Anterior cingulate cortex (tissue), 58 donors: ENCODE measurements at regions not wholly inside any gene's neighbourhood (a gene's known extent, or its start where the extent isn't known, plus 50 kb on each side); places are given as distances from the start of the nearest gene placed in this dataset.

ENCODE experiments used
- DNase-seq, 58 donors: peaks; one replicate each; lab custom pipeline; 2025; lab: John Stamatoyannopoulos, UW

DNA sequence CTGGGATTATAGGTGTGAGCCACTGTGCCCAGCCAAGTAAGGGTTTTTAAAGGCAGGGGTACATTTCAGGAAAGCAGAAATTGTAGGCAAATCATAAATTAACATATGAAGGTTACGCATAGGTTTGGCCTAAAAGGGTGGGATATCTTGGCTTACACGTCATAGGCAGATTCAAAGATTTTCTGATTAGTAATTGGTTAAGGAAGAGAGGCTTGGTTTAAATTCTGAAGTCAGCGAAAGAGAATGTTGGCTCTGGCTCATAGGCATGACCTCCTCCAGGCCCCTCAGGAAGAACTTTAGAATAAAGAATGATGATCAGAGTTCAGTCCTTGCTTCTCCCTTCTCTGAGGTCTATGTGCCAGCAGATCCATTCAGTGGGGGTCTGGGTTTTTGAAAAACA lies 124.8 kb upstream of the RBBP6 start:
- DNase-seq = no peak

DNA sequence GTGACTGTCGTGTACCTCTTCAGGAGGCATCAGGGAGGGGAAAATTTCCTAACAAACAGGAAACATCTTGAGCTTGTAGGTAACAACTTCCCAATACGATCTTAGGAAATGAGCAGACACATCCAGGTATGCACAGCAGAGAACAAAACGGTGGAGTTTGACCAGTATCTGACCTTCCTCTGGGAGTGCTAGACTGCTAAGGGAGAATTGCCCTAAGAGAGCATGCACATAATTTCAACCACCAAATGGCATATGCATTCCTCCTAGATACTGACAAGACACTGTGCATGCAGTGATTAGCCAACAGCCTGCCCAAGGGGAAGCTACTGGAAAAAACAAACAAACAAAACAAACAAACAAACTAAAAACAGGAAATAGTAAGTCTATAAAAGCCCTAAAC lies 120.6 kb upstream of the RBBP6 start:
- no peak for DNase-seq

DNA sequence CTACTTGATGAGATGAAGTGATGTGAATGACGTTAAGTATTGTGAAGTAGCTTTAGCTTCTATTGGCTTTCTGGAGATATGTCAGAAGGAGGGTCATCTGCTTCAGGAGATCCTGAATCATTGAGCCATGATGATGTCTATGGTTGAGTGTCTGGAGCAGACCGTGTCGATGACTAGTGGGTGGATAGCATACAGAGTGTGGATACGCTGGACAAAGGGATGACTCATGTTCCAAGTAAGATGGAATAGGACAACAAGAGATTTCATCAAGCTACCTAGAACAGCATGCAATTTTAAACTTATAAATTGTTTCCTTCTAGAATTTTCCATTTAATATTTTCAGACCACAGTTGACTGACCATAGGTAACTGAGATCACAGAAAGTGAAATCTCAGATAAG lies 116.1 kb upstream of the RBBP6 start:
- DNase-seq = no peak

DNA sequence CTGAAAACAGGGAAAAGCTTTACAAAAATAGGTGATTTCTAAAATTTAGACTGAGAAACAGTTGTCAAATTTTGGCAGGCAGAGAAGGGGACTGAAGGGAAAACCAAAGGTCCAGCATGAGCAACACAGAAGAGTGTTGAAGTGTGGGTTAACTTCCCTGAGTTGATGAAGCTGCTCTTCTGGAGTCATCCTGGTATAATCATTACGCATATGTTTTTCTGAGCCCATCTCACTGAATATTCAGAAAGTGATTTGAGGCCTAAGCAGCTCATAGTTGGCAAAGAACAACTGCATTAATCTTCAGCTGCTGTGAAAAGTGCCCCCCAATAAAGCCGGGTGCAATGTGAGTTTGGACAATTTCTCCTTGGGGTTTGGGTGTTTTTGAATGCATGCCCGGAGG lies 115.0 kb upstream of the RBBP6 start:
- no peak for DNase-seq

DNA sequence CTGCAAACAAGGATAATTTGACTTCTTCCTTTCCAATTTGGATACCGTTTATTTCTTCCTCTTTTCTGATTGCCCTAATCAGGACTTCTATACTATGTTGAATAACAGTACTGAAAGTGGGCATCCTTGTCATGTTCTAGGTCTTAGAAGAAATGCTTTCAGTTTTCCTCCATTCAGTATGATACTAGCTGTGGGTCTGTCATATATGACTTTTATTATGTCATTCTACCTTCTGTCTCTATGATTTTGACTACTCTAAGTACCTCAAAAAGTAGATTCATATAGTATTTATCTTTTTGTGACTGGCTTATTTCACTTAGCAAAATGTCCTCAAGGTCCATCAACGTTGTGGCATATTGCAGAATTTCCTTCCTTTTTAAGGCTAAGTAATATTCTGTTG lies 111.5 kb upstream of the RBBP6 start:
- DNase-seq = no peak

DNA sequence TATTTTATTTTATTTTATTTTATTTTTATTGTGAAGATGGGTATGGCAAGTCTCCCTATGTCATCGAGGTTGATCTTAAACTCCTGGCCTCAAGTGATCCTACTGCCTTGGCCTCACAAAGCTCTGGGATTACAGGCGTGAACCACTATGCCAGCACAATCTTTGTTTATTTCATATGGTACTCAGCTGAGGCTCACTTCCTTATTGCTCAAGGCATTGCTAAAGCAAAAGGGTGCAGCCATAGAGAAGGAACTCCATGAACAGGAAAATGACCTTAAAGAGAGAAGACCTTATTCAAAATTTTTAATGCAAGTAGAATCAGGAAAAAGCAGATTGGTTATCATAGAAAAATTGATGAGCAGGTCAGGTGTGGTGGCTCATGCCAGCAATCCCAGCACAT lies 110.6 kb upstream of the RBBP6 start:
- no peak for DNase-seq

DNA sequence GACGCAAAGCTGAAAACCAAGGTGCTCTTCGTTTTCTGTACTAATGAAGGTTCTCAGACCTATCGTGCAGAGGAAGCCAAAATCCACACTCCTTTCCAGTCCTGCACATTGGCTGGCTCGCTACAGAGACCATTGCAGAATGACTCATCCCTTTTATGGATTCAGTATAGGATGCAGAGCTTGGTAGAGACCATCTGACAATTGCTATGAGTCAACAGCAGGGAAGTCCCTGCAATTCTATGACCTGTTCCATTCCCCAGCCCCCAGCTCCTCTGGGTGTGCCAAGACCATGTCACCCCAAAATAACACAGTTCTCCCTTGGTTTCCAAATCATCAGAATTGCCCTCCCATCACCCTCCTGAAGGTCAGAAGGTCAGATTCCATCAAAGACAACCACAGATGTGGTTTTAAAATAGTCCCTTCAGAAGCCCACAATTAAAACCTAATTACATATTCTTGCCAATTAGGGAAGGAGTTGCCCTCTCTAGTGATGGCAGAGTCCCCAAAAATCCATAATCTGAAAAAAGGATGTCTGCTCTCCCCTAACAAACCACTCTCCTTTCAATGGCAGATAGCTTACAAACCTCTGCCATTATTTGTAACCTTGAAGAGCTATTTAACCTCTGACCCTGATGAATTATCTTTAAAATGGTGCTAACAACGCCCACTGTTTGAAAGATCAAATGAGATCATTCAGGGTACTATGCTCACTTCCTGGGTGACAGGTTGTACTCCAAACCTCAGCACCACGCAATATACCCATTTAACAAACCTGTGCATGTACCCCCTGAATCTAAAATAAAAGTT lies 108.2 kb upstream of the RBBP6 start:
- DNase-seq = no peak

DNA sequence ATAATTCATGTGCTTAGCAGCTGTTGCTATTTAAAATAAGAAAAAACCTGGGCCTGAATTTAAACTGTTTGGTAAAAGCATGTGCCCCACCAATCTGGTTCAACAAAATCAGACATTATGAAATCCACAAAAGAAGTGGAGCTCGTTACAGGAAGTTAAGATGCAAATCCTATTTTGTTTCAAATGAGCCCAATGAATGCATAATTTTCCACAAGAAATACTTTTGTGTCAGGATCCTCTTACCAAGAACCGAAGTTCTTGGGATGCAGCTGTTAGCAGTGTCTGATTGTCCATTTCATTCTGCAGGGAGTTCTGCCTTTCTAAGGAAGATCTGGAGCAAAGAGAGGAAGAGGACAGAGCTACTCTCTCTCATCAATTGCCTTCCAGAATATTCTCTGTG lies 105.7 kb upstream of the RBBP6 start:
- no peak for DNase-seq

DNA sequence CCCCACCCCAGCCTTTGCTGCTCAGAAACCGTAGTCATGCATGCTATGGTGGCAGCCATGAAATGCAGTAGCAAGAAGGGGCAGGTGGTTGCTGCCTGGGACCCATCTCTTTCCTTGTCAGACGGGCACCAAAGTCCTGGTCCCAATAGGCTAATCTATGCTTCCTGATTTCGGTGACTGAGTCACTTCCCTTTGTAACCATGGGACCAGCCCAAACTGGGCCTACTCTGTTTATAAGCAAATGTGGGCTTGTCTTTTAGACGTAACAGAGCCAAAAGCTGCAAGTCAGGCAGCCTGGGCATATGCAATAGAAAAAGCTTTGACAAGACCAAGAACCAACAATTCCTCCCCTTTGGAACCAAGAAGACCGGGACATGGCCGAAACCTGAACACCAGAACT lies 99.1 kb upstream of the RBBP6 start:
- no peak for DNase-seq

DNA sequence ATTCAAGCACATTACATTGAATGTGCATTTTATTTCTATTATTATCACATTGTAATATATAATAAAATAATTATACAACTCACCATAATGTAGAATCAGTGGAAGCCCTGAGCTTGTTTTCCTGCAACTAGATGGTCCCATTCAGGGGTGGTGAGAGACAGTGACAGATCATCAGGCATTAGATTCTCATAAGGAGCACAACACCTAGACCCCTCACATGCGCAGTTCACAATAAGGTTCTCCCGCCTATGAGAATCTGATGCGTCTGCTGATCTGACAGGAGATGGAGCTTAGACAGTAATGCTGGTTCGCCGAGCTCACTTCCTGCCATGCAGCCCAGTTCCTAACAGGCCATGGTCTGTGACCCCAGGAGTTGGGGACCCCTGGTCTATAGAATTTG lies 96.7 kb upstream of the RBBP6 start:
- no peak for DNase-seq

DNA sequence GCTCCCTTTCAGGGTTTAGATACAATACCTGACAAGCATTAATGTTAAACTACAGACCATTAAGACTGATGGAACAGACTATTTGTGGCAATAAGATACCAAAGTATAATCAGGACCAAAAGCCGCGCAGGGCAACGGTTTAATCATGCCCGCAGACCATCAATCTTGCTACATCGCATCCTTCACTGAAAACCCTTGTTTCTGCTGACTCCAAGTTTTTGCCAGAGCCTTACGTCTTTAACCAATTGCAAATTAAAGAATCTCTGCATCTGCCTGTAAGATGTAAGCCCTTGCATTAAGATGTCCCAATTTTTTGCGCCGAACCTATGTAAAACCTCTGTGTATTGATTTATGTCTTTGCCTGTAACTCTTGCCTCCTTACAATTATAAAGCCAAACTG lies 94.2 kb upstream of the RBBP6 start:
- no peak for DNase-seq

DNA sequence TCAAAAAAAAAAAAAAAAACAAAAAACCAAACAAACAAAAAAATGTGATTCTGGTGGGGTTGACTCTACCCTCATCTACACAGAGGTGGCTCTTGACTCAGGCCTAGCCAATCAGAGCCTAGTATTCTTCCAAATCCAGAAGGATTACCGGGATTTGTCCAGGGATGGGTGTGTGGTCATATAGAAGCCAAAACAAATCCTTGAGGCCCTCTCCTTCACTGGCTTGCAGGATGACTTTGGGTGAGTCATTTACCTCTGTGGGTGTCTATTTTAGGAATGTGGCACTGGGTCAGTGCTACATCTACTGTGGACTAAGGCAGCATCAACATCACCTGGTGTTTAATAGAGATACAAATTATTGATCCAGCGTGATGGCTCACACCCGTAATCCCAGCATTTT lies 93.2 kb upstream of the RBBP6 start:
- no peak for DNase-seq

DNA sequence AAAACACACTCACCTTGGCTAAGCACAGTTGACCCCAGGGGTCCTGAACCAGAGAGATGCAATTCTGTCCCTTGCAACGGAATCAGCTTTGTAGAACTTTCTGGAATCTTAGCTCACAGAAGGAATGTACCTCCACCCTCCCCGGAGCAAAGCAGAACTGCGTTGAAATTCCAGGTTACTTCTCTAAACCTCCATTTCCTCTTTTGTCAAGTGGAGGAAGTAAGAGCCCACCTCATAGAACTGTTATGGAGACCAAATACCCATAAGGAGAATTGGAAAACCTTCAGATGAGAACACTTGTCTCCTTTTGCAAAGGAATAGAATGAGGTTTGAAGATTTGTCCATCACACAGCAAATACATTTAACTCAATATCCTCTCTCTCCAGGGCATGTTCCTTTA lies 86.6 kb upstream of the RBBP6 start:
- no peak for DNase-seq

DNA sequence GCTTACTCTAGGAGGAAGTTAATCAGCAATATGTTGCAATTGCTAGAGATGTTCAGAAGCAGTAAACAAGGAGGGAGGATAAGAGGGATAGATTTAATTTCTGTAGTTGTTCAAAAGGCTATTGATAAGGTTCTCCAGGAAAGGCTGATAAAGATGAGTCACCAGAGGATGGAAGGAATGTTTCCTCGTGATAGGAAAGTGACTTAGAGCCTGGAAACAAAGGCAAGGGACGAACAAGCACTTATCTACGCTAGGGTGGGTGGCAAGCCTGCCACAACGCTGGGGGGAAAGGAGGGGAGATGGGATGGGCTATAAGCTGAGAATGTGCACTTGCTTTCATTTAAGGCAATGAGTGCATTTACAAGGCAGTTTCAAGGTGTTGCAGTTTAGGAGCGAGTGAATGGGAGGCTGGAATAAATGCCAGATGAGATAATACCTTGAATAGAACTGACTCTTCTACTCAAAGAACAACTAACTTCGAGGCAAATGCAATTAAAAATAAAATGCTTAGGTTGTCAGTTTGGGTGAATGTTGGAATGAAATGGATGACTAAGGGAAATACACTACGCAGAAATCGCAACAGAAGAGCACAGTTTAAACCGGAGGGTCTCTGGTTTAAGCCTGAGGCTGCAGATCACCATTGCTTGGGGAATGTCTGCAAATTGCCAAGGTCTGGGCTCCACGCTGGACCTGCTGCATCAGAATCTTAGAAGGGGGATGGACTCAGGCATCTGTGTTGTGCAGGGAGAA lies 76.0 kb upstream of the RBBP6 start:
- DNase-seq = no peak

DNA sequence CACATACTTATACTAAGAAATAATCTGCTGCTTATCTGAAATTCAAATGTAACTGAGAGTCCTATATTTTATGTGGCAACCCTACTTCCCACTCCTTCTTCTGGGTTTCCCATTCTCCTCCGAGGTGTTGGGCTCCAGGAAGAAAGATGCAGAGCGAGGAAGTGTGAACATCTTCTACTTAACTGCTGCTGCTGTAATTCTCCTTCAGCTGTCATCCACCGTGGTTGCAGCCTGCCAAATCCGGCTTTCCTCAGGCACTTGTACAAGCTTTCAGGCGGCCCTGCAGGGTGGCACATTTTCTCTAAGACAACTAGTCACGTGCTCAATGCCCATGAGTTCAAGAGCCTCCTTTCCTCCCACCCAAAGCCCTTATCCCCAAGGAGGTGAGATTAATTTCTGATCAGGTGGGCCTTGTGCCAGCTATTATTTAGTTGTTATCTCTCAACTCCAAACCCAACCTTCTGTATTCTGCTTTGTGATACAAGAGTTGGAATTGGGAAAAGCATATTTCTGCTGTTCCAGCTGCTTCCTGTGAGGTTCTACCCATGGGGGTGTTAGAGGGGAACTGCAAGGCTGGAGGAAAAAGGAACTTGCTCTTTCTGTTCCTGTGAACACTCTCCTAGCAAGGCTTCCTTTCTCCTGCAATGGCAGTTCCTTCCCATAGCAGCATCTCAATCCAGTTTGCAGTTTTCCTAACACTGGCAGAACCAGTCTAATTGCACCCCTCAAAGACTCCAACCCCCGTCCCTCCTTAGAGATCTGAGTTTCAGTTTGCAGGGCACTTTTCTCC lies 67.6 kb upstream of the RBBP6 start:
- DNase-seq = peak in 47 of 58 donors; percentile 0 to 69 (median 18)

DNA sequence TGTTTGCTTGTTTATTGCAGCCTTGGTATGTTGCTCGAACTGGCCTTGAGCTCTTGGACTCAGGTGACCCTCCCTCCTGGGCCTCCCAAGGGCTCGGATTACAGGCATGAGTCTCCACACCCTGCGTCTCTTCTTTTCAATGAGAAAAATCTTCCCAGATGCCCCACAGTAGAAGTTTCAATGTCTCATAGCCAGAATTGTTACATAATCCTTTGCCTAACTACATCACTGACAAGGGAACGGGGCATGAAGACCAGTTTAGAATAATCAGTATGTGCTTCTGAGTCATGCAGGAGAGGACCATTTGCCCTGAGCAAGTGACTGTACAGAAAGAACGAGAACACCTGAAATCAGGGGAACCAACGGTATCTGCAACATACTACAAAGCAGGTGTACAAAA lies 61.9 kb upstream of the RBBP6 start:
- no peak for DNase-seq

DNA sequence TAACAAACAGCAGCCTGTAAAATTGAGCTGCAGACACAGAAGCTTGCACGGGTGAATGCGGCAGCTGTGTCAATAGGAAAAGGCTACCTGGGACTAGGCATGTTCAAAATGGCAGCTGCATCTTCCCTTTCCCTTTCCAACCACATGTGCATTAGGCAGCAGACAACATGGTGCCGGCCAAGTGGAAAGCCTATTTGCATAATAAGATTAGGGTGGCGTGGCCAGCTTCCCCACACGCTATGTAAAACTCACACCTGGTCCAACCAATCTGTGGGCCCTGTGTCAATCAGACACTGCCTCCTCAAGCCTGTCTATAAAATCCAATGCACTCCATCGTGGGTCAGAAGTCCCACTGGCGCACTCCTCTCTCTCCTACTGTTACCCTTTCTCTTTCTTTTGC lies 61.0 kb upstream of the RBBP6 start:
- no peak for DNase-seq

DNA sequence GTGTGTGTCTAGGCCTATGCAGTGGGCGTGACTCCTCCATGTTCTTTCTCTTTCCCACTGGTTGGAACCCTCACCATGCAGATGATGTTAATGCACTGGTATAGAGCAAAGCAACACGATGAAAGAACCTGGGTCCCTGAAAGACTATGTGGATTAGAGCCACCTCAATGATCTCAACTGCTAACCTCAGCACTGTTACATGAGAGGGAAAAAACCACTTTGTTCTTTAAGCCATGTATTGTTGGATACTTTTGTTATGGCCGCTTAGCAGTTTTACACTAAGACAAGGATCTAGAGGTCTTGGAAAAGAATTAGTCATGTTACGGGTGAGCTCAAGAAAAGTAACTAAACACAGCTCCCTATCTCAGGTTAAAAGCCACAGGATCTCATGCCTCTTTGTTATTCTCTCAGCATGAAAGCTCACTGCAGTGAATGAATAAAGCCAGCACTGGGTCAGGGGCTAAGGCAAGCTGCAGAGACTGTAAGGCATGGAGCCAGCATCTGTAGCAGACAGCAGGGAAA lies 56.6 kb upstream of the RBBP6 start:
- no peak for DNase-seq

DNA sequence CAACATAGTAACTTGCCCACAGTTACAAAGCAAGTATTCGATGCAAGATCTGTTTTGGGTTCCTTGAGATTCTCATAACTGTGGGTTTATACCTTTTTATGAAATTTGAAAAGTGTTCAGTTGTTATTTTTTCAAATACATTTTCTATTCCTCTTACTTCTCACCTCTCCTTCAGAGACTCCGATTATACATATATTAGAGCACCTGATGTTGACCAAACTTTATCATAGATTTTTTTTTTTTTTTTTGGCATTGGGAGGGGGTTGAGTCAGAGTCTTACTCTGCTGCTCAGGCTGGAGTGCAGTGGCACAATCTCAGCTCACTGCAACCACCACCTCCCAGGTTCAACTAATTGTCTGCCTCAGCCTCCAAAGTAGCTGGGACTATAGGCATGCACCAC lies 51.3 kb upstream of the RBBP6 start:
- no peak for DNase-seq
